ENCODE measurements at regions not wholly inside any gene's neighbourhood (a gene's known extent, or its start where the extent isn't known, plus 50 kb on each side); places are given as distances from the start of the nearest gene placed in this dataset.

- DNase-seq, result no peak
Observed at GRCh38 chr10:111204838-111205237, 128.0 kb downstream of the ADRA2A start.

GRCh38 chr10:111206521-111206920 lies 129.7 kb downstream of the ADRA2A start:
- no peak for DNase-seq

GRCh38 chr10:111207500-111207899 lies 130.7 kb downstream of the ADRA2A start:
- DNase-seq, result no peak

- no peak for DNase-seq
Observed at GRCh38 chr10:111208951-111209350, 132.1 kb downstream of the ADRA2A start.

GRCh38 chr10:111209692-111210091 lies 132.9 kb downstream of the ADRA2A start:
- DNase-seq, result no peak

- DNase-seq, result no peak
Observed at GRCh38 chr10:111211241-111211640, 134.4 kb downstream of the ADRA2A start.

- no peak for DNase-seq
Observed at GRCh38 chr10:111211706-111212105, 134.9 kb downstream of the ADRA2A start.

GRCh38 chr10:111221682-111222480 lies 145.1 kb downstream of the ADRA2A start:
- DNase-seq, result no peak

GRCh38 chr10:111222961-111223360 lies 146.1 kb downstream of the ADRA2A start:
- no peak for DNase-seq

- DNase-seq, result no peak
Observed at GRCh38 chr10:111231779-111232178, 154.9 kb downstream of the ADRA2A start.

- no peak for DNase-seq
Observed at GRCh38 chr10:111233439-111233838, 156.6 kb downstream of the ADRA2A start.

- DNase-seq, result no peak
Observed at GRCh38 chr10:111234234-111234913, 157.5 kb downstream of the ADRA2A start.

- no peak for DNase-seq
Observed at GRCh38 chr10:111234914-111235302, 158.1 kb downstream of the ADRA2A start.

- no peak for DNase-seq
Observed at GRCh38 chr10:111240348-111240747, 163.5 kb downstream of the ADRA2A start.

- no peak for DNase-seq
Observed at GRCh38 chr10:111243126-111243525, 166.3 kb downstream of the ADRA2A start.

GRCh38 chr10:111246136-111246535 lies 169.3 kb downstream of the ADRA2A start:
- peak; percentile 15 for DNase-seq

- DNase-seq, result peak; percentile 36
Observed at GRCh38 chr10:111246814-111247452, 170.1 kb downstream of the ADRA2A start.

- no peak for DNase-seq
Observed at GRCh38 chr10:111247781-111248389, 171.1 kb downstream of the ADRA2A start.

GRCh38 chr10:111249925-111250324 lies 173.1 kb downstream of the ADRA2A start:
- DNase-seq, result no peak

- no peak for DNase-seq
Observed at GRCh38 chr10:111261081-111261615, 184.3 kb downstream of the ADRA2A start.

- DNase-seq, result no peak
Observed at GRCh38 chr10:111265341-111265740, 188.5 kb downstream of the ADRA2A start.

GRCh38 chr10:111266165-111266564 lies 189.3 kb downstream of the ADRA2A start:
- peak; percentile 40 for DNase-seq

- no peak for DNase-seq
Observed at GRCh38 chr10:111267673-111268072, 190.8 kb downstream of the ADRA2A start.
